ENCODE measurements at regions not wholly inside any gene's neighbourhood (a gene's known extent, or its start where the extent isn't known, plus 50 kb on each side); places are given as distances from the start of the nearest gene placed in this dataset.

- TF ChIP-seq CTCF (IDR thresholded peaks at IDR 0.05) (no peak), POLR2A (IDR thresholded peaks at IDR 0.05) (no peak)
Observed at GRCh38 chr5:8048920-8049319, 180.0 kb downstream of the MTRR start.
